ENCODE measurements at regions not wholly inside any gene's neighbourhood (a gene's known extent, or its start where the extent isn't known, plus 50 kb on each side); places are given as distances from the start of the nearest gene placed in this dataset.

GRCh38 chr4:80137631-80138030 is 59.7 kb upstream of the PRDM8 start:
- TF ChIP-seq POLR2A (IDR thresholded peaks at IDR 0.05; ENCODE audit: low read depth, low read length) (no peak), CEBPB (IDR thresholded peaks at IDR 0.05; ENCODE audit: low read depth, low read length) (no peak), CTCF (conservative IDR thresholded peaks at IDR 0.05; ENCODE audit: low read depth, low read length) (no peak), RFX5 (IDR thresholded peaks at IDR 0.05; ENCODE audit: low read depth, low read length) (no peak), USF2 (IDR thresholded peaks at IDR 0.05; ENCODE audit: low read depth, low read length) (no peak), MAFK (IDR thresholded peaks at IDR 0.05; ENCODE audit: low read depth, low read length) (no peak), RAD21 (IDR thresholded peaks at IDR 0.05; ENCODE audit: low read length) (no peak), CHD1 (IDR thresholded peaks at IDR 0.05; ENCODE audit: low read depth, low read length) (no peak), MXI1 (IDR thresholded peaks at IDR 0.05; ENCODE audit: borderline replicate concordance, low read depth, low read length) (no peak)

All from IMR-90 (cell line).